Karpas-422 (cell line): ENCODE measurements at regions not wholly inside any gene's neighbourhood (a gene's known extent, or its start where the extent isn't known, plus 50 kb on each side); places are given as distances from the start of the nearest gene placed in this dataset.

ENCODE experiments used
- DNase-seq: peaks from one replicate; pipeline ENCODE4 v3.0.0-alpha.2; 2015
- H2AFZ ChIP-seq: fragments of 200-600 bp; sonication (generic); 2 replicates; pipeline ENCODE4 v1.6.1; 2014; ENCODE audit warnings: antibody characterized with exemption, low read length, mixed read lengths
- H3K27ac ChIP-seq: fragments of 200-600 bp; sonication (generic); 2 replicates; pipeline ENCODE4 v1.5.1; 2014; ENCODE audit warnings: mild to moderate bottlenecking, low read length, moderate library complexity
- H3K27me3 ChIP-seq: fragments of 200-600 bp; sonication (generic); 2 replicates; pipeline ENCODE4 v1.6.1; 2014; ENCODE audit warnings: low read length, mixed read lengths
- H3K36me3 ChIP-seq: fragments of 200-600 bp; sonication (generic); 2 replicates; pipeline ENCODE4 v1.6.1; 2014; ENCODE audit warnings: low read length, mixed read lengths; ENCODE audit not compliant: insufficient read depth
- H3K4me1 ChIP-seq: fragments of 200-600 bp; sonication (generic); 2 replicates; pipeline ENCODE4 v1.6.1; 2014; ENCODE audit warnings: mild to moderate bottlenecking, low read length, mixed read lengths
- H3K4me2 ChIP-seq: fragments of 200-600 bp; sonication (generic); 2 replicates; pipeline ENCODE4 v1.6.1; 2014; ENCODE audit warnings: low read length, low read depth, mild to moderate bottlenecking; ENCODE audit not compliant: poor library complexity, severe bottlenecking
- H3K4me3 ChIP-seq: fragments of 200-600 bp; sonication (generic); 2 replicates; pipeline ENCODE4 v1.5.1; 2014; ENCODE audit warnings: mild to moderate bottlenecking, antibody characterized with exemption, low read length, mixed read lengths
- H3K79me2 ChIP-seq: fragments of 200-600 bp; sonication (generic); 2 replicates; pipeline ENCODE4 v1.6.1; 2014; ENCODE audit warnings: mild to moderate bottlenecking, low read length, mixed read lengths
- H3K9ac ChIP-seq: fragments of 200-600 bp; sonication (generic); 2 replicates; pipeline ENCODE4 v1.6.0; 2014; ENCODE audit warnings: low read length
- H3K9me2 ChIP-seq: fragments of 200-600 bp; sonication (generic), shearing (Covaris generic); replicated peaks from 2 replicates; pipeline ENCODE4 v1.6.0; 2014; ENCODE audit warnings: mild to moderate bottlenecking, low read length, moderate library complexity; ENCODE audit not compliant: insufficient read depth
- H3K9me3 ChIP-seq: fragments of 300-700, 200-600 bp; sonication (generic); 2 replicates; pipeline ENCODE4 v1.6.1; 2014; ENCODE audit warnings: low read length, mixed read lengths
- H4K20me1 ChIP-seq: fragments of 200-600 bp; sonication (generic); 2 replicates; pipeline ENCODE4 v1.6.1; 2014; ENCODE audit warnings: mild to moderate bottlenecking, antibody characterized with exemption, low read length, low read depth; ENCODE audit not compliant: insufficient read depth

DNA sequence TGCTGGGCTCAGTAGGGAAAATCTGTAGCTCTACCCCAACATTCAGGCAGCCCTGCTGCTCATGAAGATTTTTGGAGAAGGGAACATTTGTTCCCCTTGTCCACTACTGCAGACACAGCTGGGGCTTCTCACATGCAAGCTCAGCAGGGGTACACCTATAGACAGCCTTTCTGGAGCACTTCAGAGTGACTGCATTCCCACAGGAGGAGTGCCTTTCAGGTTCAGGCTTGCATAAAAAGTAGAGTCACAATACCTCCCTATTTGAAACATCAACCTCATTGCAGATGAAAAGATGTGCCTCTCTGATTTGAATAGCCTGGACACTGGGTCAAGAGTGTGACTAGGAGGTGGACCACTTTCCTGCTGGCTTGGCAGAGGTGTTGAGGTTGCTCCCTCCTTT lies 53.3 kb upstream of the NAP1L2 start:
- H3K27me3 ChIP-seq = no peaks in the 10 kb centered on the region
- DNase-seq = no peak
- H3K36me3 ChIP-seq = no peaks in the 10 kb centered on the region
- H3K9me3 ChIP-seq = no peaks in the 10 kb centered on the region
- H2AFZ ChIP-seq = no peak overlapping the region
- H4K20me1 ChIP-seq = no peaks in the 10 kb centered on the region
- H3K9me2 ChIP-seq = no peaks in the 10 kb centered on the region
- H3K4me1 ChIP-seq = no peaks in the 10 kb centered on the region
- H3K27ac ChIP-seq = no peak overlapping the region
- no peak overlapping the region for H3K4me2 ChIP-seq
- no peak overlapping the region for H3K9ac ChIP-seq
- no peaks in the 10 kb centered on the region for H3K79me2 ChIP-seq
- no peak overlapping the region for H3K4me3 ChIP-seq

DNA sequence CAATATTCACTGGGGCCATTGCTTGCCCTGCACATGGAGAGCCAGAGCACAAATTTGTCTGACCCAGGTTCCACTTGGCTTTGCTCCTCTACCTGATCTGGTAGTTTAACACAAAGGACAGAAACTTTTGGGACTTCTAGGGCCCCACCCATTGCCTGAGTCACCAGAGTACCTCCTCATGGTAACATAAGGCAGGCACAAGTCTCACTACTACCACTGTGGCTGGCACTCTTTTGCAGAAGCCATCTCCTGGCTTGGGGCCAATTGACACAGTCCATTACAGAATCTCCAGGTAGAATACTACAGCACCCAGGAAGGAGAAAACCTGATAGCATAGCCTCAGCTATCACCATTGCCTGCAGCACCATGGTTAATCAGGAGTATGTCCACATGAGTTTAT lies 52.6 kb upstream of the NAP1L2 start:
- H3K9ac ChIP-seq = no peak overlapping the region
- no peaks in the 10 kb centered on the region for H3K4me1 ChIP-seq
- no peaks in the 10 kb centered on the region for H3K9me2 ChIP-seq
- no peak overlapping the region for H2AFZ ChIP-seq
- no peak overlapping the region for H3K4me3 ChIP-seq
- no peaks in the 10 kb centered on the region for H3K79me2 ChIP-seq
- no peak overlapping the region for H3K27ac ChIP-seq
- H3K9me3 ChIP-seq = no peaks in the 10 kb centered on the region
- DNase-seq = no peak
- H4K20me1 ChIP-seq = no peaks in the 10 kb centered on the region
- H3K36me3 ChIP-seq = no peaks in the 10 kb centered on the region
- H3K27me3 ChIP-seq = no peaks in the 10 kb centered on the region
- H3K4me2 ChIP-seq = no peak overlapping the region

GRCh38 chrX:73266766-73267165 lies 52.1 kb upstream of the NAP1L2 start:
- Histone ChIP-seq H3K9ac (no peak overlapping the region), H3K9me2 (no peaks in the 10 kb centered on the region), H3K9me3 (no peaks in the 10 kb centered on the region), H3K79me2 (no peaks in the 10 kb centered on the region), H2AFZ (no peak overlapping the region), H3K4me3 (no peak overlapping the region), H3K36me3 (no peaks in the 10 kb centered on the region), H3K27ac (no peak overlapping the region), H3K4me1 (no peaks in the 10 kb centered on the region), H3K4me2 (no peak overlapping the region), H3K27me3 (no peaks in the 10 kb centered on the region), H4K20me1 (no peaks in the 10 kb centered on the region)
- DNase-seq = no peak
